ENCODE measurements at regions not wholly inside any gene's neighbourhood (a gene's known extent, or its start where the extent isn't known, plus 50 kb on each side); places are given as distances from the start of the nearest gene placed in this dataset.

DNA sequence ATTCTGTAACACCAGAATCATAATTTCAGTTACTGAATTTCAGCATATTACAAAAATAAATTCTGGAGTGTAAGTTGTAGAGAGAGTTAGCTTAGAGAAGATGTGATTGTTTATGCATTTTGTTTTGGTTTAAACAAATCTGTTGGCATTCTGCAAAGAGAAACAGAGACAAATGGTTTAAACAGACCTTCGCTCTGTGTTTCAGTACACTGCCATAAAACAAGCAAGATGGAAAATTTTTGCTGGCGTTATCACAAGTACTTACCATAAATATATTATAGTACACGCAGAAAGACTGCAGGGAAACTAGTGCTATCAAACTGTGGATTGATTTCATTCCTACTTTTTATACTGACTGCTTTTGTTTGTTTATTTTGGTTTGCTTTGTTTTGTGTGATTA, 850.3 kb upstream of the FOXG1 start:
- H3K9me2 ChIP-seq (replicated peaks; ENCODE audit: insufficient read depth, low read length), result no peaks in the 10 kb centered on the region
- H3K4me2 ChIP-seq (ENCODE audit: low read depth, low read length, poor library complexity, severe bottlenecking), result no peak overlapping the region
- no peak overlapping the region for H3K27ac ChIP-seq (ENCODE audit: low read depth, low read length)
- no peaks in the 10 kb centered on the region for H4K20me1 ChIP-seq (ENCODE audit: low read depth, low read length)
- H3K27me3 ChIP-seq (ENCODE audit: low read length), result no peaks in the 10 kb centered on the region
- no peaks in the 10 kb centered on the region for H3F3A ChIP-seq (ENCODE audit: insufficient read depth)
- H3K36me3 ChIP-seq (ENCODE audit: low read length), result no peaks in the 10 kb centered on the region
- H3K9me3 ChIP-seq (ENCODE audit: insufficient read depth, low read length), result no peaks in the 10 kb centered on the region
- no peaks in the 10 kb centered on the region for H3K79me2 ChIP-seq (ENCODE audit: insufficient read depth, low read length)
- TF ChIP-seq EZH2phosphoT487 (conservative IDR thresholded peaks at IDR 0.05; ENCODE audit: low read length), result no peak
- TF ChIP-seq, protein P1, sequence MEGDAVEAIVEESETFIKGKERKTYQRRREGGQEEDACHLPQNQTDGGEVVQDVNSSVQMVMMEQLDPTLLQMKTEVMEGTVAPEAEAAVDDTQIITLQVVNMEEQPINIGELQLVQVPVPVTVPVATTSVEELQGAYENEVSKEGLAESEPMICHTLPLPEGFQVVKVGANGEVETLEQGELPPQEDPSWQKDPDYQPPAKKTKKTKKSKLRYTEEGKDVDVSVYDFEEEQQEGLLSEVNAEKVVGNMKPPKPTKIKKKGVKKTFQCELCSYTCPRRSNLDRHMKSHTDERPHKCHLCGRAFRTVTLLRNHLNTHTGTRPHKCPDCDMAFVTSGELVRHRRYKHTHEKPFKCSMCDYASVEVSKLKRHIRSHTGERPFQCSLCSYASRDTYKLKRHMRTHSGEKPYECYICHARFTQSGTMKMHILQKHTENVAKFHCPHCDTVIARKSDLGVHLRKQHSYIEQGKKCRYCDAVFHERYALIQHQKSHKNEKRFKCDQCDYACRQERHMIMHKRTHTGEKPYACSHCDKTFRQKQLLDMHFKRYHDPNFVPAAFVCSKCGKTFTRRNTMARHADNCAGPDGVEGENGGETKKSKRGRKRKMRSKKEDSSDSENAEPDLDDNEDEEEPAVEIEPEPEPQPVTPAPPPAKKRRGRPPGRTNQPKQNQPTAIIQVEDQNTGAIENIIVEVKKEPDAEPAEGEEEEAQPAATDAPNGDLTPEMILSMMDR (IDR thresholded peaks at IDR 0.05; ENCODE audit: insufficient read depth, low read length, poor library complexity, severe bottlenecking), result no peak
- no peak overlapping the region for H3K4me3 ChIP-seq (ENCODE audit: insufficient read depth, low read length, poor library complexity, severe bottlenecking)
- no peak overlapping the region for H2AFZ ChIP-seq (ENCODE audit: low read depth, low read length, severe bottlenecking)
- H3K9ac ChIP-seq (ENCODE audit: low read length), result no peak overlapping the region

GRCh38 chr14:27917896-27918295, 848.7 kb upstream of the FOXG1 start:
- no peaks in the 10 kb centered on the region for H3K9me2 ChIP-seq (replicated peaks; ENCODE audit: insufficient read depth, low read length)
- TF ChIP-seq, protein P1 (IDR thresholded peaks at IDR 0.05; ENCODE audit: insufficient read depth, low read length, poor library complexity, severe bottlenecking), result no peak
- TF ChIP-seq EZH2phosphoT487 (conservative IDR thresholded peaks at IDR 0.05; ENCODE audit: low read length), result no peak
- H3K4me2 ChIP-seq (ENCODE audit: low read depth, low read length, poor library complexity, severe bottlenecking), result no peak overlapping the region
- no peaks in the 10 kb centered on the region for H3F3A ChIP-seq (ENCODE audit: insufficient read depth)
- H3K9me3 ChIP-seq (ENCODE audit: insufficient read depth, low read length), result no peaks in the 10 kb centered on the region
- no peaks in the 10 kb centered on the region for H4K20me1 ChIP-seq (ENCODE audit: low read depth, low read length)
- H3K4me3 ChIP-seq (ENCODE audit: insufficient read depth, low read length, poor library complexity, severe bottlenecking), result no peak overlapping the region
- H3K36me3 ChIP-seq (ENCODE audit: low read length), result no peaks in the 10 kb centered on the region
- H3K9ac ChIP-seq (ENCODE audit: low read length), result no peak overlapping the region
- H3K27ac ChIP-seq (ENCODE audit: low read depth, low read length), result no peak overlapping the region
- H2AFZ ChIP-seq (ENCODE audit: low read depth, low read length, severe bottlenecking), result no peak overlapping the region
- no peaks in the 10 kb centered on the region for H3K79me2 ChIP-seq (ENCODE audit: insufficient read depth, low read length)
- H3K27me3 ChIP-seq (ENCODE audit: low read length), result no peaks in the 10 kb centered on the region

- no peak overlapping the region for H3K27ac ChIP-seq (ENCODE audit: low read depth, low read length)
- no peak overlapping the region for H3K9ac ChIP-seq (ENCODE audit: low read length)
- no peaks in the 10 kb centered on the region for H3F3A ChIP-seq (ENCODE audit: insufficient read depth)
- no peaks in the 10 kb centered on the region for H3K9me2 ChIP-seq (replicated peaks; ENCODE audit: insufficient read depth, low read length)
- no peak for TF ChIP-seq EZH2phosphoT487 (conservative IDR thresholded peaks at IDR 0.05; ENCODE audit: low read length)
- TF ChIP-seq, protein P1 (IDR thresholded peaks at IDR 0.05; ENCODE audit: insufficient read depth, low read length, poor library complexity, severe bottlenecking), result no peak
- no peak overlapping the region for H3K4me2 ChIP-seq (ENCODE audit: low read depth, low read length, poor library complexity, severe bottlenecking)
- H3K79me2 ChIP-seq (ENCODE audit: insufficient read depth, low read length), result no peaks in the 10 kb centered on the region
- no peak overlapping the region for H2AFZ ChIP-seq (ENCODE audit: low read depth, low read length, severe bottlenecking)
- no peak overlapping the region for H3K4me3 ChIP-seq (ENCODE audit: insufficient read depth, low read length, poor library complexity, severe bottlenecking)
- no peaks in the 10 kb centered on the region for H3K36me3 ChIP-seq (ENCODE audit: low read length)
- H4K20me1 ChIP-seq (ENCODE audit: low read depth, low read length), result no peaks in the 10 kb centered on the region
- H3K27me3 ChIP-seq (ENCODE audit: low read length), result no peaks in the 10 kb centered on the region
- H3K9me3 ChIP-seq (ENCODE audit: insufficient read depth, low read length), result peaks cover 8% of the 10 kb centered on the region; the same call in 1 of the 2 replicates
Observed at GRCh38 chr14:27927519-27927918, 839.1 kb upstream of the FOXG1 start.

Data from SU-DHL-6 (cell line).